Natural killer cell (primary cell): ENCODE measurements at regions not wholly inside any gene's neighbourhood (a gene's known extent, or its start where the extent isn't known, plus 50 kb on each side); places are given as distances from the start of the nearest gene placed in this dataset.
"Not testable (repeated sequence)": the region's sequence is repeated elsewhere in the genome, so short reads cannot be mapped to it uniquely, and the experiment has no call there.

ENCODE experiments used
- ATAC-seq, 3 donors: fragments of 150-1000 bp in 2 of 3; fragments of 200-7000 bp in 1 of 3; cut with Tn5 transposase; 1 replicate in 1 of 3; 2 replicates in 2 of 3; pipeline ENCODE4 v1.10.0; 2021; ENCODE audit warnings: mild to moderate bottlenecking in 2 of 3, moderate library complexity in 2 of 3
- DNase-seq, 2 donors: peaks; one replicate each; pipeline versions ENCODE4 v3.0.0 to v3.0.0-alpha.2; 2013 to 2021; ENCODE audit warnings: mixed read lengths in 1 of 2
- H3K27ac ChIP-seq: one replicate; pipeline ENCODE4 v1.5.1; 2013; ENCODE audit warnings: mild to moderate bottlenecking, low read length
- H3K27me3 ChIP-seq: one replicate; pipeline ENCODE4 v1.6.1; 2013; ENCODE audit warnings: low read length; ENCODE audit not compliant: control insufficient read depth, insufficient read depth
- H3K36me3 ChIP-seq: one replicate; pipeline ENCODE4 v1.6.1; 2013; ENCODE audit warnings: low read length; ENCODE audit not compliant: control insufficient read depth, insufficient read depth
- H3K4me1 ChIP-seq: one replicate; pipeline ENCODE4 v1.6.1; 2013; ENCODE audit warnings: low read length; ENCODE audit not compliant: control insufficient read depth, insufficient read depth
- H3K4me3 ChIP-seq: one replicate; pipeline ENCODE4 v1.5.1; 2013; ENCODE audit warnings: low read length
- H3K9me3 ChIP-seq: one replicate; pipeline ENCODE4 v1.6.1; 2013; ENCODE audit warnings: low read length; ENCODE audit not compliant: control insufficient read depth, insufficient read depth
- H3K27ac Mint-ChIP-seq, 2 donors: one replicate each; pipeline ENCODE4 v1.8.0; 2022; ENCODE audit warnings: mild to moderate bottlenecking in 2 of 2, mixed read lengths in 2 of 2, moderate library complexity in 1 of 2
- H3K27me3 Mint-ChIP-seq, 2 donors: one replicate each; pipeline ENCODE4 v1.8.0; 2022; ENCODE audit warnings: low read depth in 2 of 2, mixed read lengths in 2 of 2
- H3K36me3 Mint-ChIP-seq: one replicate; pipeline ENCODE4 v1.8.0; 2022; ENCODE audit warnings: mixed read lengths
- H3K4me1 Mint-ChIP-seq, 2 donors: one replicate each; pipeline ENCODE4 v1.8.0; 2022; ENCODE audit warnings: mixed read lengths in 2 of 2
- H3K4me3 Mint-ChIP-seq: one replicate; pipeline ENCODE4 v1.8.0; 2022; ENCODE audit warnings: mild to moderate bottlenecking, moderate library complexity, mixed read lengths
- H3K9me3 Mint-ChIP-seq, 2 donors: one replicate each; pipeline ENCODE4 v1.8.0; 2022; ENCODE audit warnings: mixed read lengths in 2 of 2
- WGBS: methylation state at CpG from one replicate; pipeline ENCODE4 v1.1.7; 2013; ENCODE audit warnings: missing lambda C conversion rate; ENCODE audit not compliant: insufficient coverage; 5-methylcytosine and 5-hydroxymethylcytosine counted together
- intact Hi-C: fragments of 100-400 bp; cut with micrococcal nuclease; formaldehyde crosslinking; loops from one replicate; pipeline ENCODE4 v1.14.2; 2022
- TF ChIP-seq, protein P1 (sequence below): fragments of 200-600 bp; IDR thresholded peaks from one replicate; pipeline ENCODE4 v1.8.0; 2022; ENCODE audit warnings: antibody characterized with exemption

DNA sequence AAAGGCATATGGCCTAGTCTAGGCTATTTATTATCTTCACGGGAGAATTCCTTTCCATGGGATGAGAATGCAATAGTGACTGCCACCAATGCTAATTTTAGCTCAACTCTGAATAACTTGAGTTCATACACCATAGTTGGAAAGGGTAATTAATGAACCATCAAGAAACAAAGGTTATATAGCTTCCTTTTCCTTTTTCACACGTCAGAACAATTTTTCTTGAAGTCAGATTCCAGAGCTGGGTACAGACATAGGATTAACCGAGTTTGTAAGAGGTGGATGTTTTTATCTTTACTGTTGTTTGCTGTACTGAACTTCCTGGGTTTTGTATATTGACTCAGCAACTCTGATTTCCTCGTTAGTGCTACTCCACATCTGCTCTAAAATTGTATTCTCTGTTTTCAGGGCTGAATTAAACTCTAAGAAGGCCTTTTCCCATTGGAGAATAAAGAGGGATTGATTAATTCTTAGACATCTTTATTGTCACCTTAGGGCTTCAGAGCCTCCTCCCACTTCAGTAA lies 262.0 kb downstream of the NUF2 start:
- ATAC-seq (no peak), DNase-seq (no peak)
- H3K4me1 ChIP-seq, result no peaks in the 10 kb centered on the region
- H3K4me3 Mint-ChIP-seq, result no peak overlapping the region
- no peaks in the 10 kb centered on the region for H3K4me1 Mint-ChIP-seq
- H3K9me3 ChIP-seq, result no peaks in the 10 kb centered on the region
- no peak overlapping the region for H3K4me3 ChIP-seq
- H3K27ac Mint-ChIP-seq, result no peak overlapping the region
- TF ChIP-seq, protein P1, sequence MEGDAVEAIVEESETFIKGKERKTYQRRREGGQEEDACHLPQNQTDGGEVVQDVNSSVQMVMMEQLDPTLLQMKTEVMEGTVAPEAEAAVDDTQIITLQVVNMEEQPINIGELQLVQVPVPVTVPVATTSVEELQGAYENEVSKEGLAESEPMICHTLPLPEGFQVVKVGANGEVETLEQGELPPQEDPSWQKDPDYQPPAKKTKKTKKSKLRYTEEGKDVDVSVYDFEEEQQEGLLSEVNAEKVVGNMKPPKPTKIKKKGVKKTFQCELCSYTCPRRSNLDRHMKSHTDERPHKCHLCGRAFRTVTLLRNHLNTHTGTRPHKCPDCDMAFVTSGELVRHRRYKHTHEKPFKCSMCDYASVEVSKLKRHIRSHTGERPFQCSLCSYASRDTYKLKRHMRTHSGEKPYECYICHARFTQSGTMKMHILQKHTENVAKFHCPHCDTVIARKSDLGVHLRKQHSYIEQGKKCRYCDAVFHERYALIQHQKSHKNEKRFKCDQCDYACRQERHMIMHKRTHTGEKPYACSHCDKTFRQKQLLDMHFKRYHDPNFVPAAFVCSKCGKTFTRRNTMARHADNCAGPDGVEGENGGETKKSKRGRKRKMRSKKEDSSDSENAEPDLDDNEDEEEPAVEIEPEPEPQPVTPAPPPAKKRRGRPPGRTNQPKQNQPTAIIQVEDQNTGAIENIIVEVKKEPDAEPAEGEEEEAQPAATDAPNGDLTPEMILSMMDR, result no peak
- H3K27me3 Mint-ChIP-seq, result no peaks in the 10 kb centered on the region
- H3K27ac ChIP-seq, result no peak overlapping the region
- peaks cover 2 to 5% of the 10 kb centered on the region in 2 donors for H3K9me3 Mint-ChIP-seq
- 25% methylated on average over 2 of the region's 4 CpGs for WGBS
- H3K27me3 ChIP-seq, result no peaks in the 10 kb centered on the region
- no peaks in the 10 kb centered on the region for H3K36me3 ChIP-seq
- intact Hi-C loops, result no loop called here
- H3K36me3 Mint-ChIP-seq, result no peaks in the 10 kb centered on the region

DNA sequence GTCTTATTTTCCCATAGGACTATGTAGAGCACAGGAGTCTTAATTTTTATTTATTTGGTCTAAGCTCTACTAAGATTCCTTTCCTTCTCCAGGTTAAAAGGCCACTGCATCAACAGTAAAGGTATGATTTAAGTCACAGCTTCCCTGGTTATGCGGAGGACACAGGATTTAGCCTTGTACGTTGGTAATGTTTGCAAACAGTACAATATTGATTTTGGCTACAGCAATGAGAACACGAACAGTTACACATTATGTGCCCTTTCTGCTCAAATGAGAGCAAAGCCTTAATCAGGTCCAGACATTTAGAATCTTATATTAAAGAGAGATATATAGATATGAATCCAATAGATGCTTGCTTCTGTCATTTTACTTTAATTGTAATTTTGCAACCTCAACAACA lies 264.0 kb downstream of the NUF2 start:
- no peaks in the 10 kb centered on the region for H3K27me3 Mint-ChIP-seq
- Histone ChIP-seq H3K27ac (no peak overlapping the region), H3K4me1 (no peaks in the 10 kb centered on the region), H3K27me3 (no peaks in the 10 kb centered on the region), H3K4me3 (no peak overlapping the region), H3K9me3 (no peaks in the 10 kb centered on the region), H3K36me3 (no peaks in the 10 kb centered on the region)
- no peak for DNase-seq
- no peaks in the 10 kb centered on the region for H3K36me3 Mint-ChIP-seq
- H3K4me1 Mint-ChIP-seq, result no peaks in the 10 kb centered on the region
- H3K27ac Mint-ChIP-seq, result no peak overlapping the region
- TF ChIP-seq, protein P1, result no peak
- intact Hi-C loops, result no loop called here
- WGBS, result 94% methylated on average over 3 of the region's 3 CpGs
- no peak for ATAC-seq
- no peak overlapping the region for H3K4me3 Mint-ChIP-seq
- H3K9me3 Mint-ChIP-seq, result peaks cover 5 to 8% of the 10 kb centered on the region in 2 donors

DNA sequence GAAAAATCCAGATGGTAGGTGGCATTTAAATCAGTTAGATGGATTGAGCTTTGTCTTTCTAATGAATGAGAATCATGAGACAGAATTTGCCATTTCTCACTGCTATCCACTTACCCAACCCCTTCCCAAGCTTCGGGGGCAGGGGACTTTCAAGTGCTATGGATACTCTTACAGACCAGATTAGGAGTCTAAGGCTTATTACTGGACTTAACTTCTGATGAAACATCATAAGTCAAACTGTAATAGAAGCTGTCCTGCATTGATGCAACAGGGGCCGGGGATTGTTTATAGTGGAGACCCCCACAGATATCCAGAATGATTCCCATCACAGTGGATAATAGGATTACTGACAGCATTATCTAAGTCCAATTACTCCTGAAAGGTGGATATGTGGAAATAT lies 267.0 kb downstream of the NUF2 start:
- intact Hi-C loops, result no loop called here
- Histone ChIP-seq H3K4me3 (no peak overlapping the region), H3K27me3 (no peaks in the 10 kb centered on the region), H3K36me3 (no peaks in the 10 kb centered on the region), H3K9me3 (no peaks in the 10 kb centered on the region), H3K27ac (no peak overlapping the region), H3K4me1 (no peaks in the 10 kb centered on the region)
- Mint-ChIP-seq H3K36me3 (no peaks in the 10 kb centered on the region), H3K4me1 (no peaks in the 10 kb centered on the region), H3K9me3 (peaks cover 12 to 14% of the 10 kb centered on the region in 2 donors), H3K27ac (no peak overlapping the region), H3K4me3 (no peak overlapping the region), H3K27me3 (no peaks in the 10 kb centered on the region)
- TF ChIP-seq, protein P1, result no peak
- DNase-seq (no peak), ATAC-seq (no peak)
- WGBS, result 87% methylated on average over 1 of the region's 2 CpGs

DNA sequence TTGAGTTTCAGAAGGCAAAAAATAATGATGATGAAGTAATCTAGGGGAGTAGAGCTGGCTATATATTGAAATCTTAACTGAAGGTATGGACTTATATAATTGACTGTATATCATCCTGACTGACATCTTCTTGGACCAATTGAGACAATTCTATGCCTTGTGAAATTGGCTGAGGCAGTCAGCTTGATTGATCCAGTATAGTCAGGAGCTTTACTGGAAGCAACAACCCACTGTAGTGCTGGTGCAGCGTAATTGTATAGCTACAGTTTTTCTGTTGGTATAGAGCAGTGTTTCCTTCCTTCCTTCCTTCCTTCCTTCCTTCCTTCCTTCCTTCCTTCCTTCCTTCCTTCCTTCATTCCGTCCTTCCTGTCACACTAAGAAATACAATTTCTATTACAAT lies 268.0 kb downstream of the NUF2 start:
- ATAC-seq (no peak), DNase-seq (no peak)
- Mint-ChIP-seq H3K4me1 (no peaks in the 10 kb centered on the region), H3K4me3 (no peak overlapping the region), H3K9me3 (peaks cover 12% of the 10 kb centered on the region in 2 donors), H3K36me3 (no peaks in the 10 kb centered on the region), H3K27ac (no peak overlapping the region), H3K27me3 (no peaks in the 10 kb centered on the region)
- no peaks in the 10 kb centered on the region for H3K36me3 ChIP-seq
- 67% methylated on average over 1 of the region's 2 CpGs for WGBS
- H3K4me3 ChIP-seq, result no peak overlapping the region
- no peaks in the 10 kb centered on the region for H3K9me3 ChIP-seq
- H3K27ac ChIP-seq, result no peak overlapping the region
- intact Hi-C loops, result no loop called here
- H3K27me3 ChIP-seq, result no peaks in the 10 kb centered on the region
- H3K4me1 ChIP-seq, result no peaks in the 10 kb centered on the region
- TF ChIP-seq, protein P1, result no peak

DNA sequence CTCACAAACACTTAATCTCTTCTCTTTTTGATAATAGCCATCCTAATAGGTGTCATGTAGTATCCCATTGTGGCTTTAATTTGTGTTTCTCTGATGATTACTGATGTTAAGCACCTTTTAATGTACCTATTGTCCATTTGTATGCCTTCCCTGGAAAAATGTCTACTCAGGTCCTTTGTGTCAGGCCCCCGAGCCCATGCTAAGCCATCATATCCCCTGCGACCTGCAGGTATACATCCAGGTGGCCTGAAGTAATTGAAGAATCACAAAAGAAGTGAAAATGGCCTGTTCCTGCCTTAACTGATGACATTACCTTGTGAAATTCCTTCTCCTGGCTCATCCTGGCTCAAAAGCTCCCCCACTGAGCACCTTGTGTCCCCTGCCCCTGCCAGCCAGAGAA lies 269.4 kb downstream of the NUF2 start:
- DNase-seq, H3K27me3 ChIP-seq, intact Hi-C loops, H3K4me1 Mint-ChIP-seq, H3K36me3 Mint-ChIP-seq, H3K9me3 ChIP-seq, H3K27ac ChIP-seq, H3K27ac Mint-ChIP-seq, H3K27me3 Mint-ChIP-seq, H3K4me3 Mint-ChIP-seq, H3K36me3 ChIP-seq, ATAC-seq, H3K4me1 ChIP-seq, H3K4me3 ChIP-seq: not testable (repeated sequence)
- WGBS, result 88% methylated on average over 2 of the region's 2 CpGs
- peaks cover 11 to 12% of the 10 kb centered on the region in 2 donors for H3K9me3 Mint-ChIP-seq

DNA sequence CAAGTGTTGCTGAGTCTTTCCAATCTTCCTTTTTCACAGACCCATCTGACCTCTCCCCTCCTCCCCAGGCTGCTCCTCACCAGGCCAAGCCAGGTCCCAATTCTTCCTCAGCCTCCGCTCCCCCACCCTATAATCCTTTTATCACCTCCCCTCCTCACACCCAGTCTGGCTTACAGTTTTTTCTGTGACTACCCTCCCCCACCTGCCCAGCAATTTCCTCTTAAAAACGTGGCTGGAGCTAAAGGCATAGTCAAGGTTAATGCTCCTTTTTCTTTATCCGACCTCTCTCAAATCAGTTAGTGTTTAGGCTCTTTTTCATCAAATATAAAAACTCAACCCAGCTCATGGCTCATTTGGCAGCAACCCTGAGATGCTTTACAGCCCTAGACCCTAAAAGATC lies 270.9 kb downstream of the NUF2 start:
- H3K36me3 Mint-ChIP-seq, ATAC-seq, H3K4me3 ChIP-seq, H3K4me3 Mint-ChIP-seq, intact Hi-C loops, H3K27ac Mint-ChIP-seq, DNase-seq, H3K27me3 ChIP-seq, H3K27me3 Mint-ChIP-seq, H3K4me1 ChIP-seq, H3K9me3 ChIP-seq, H3K27ac ChIP-seq, H3K36me3 ChIP-seq, H3K4me1 Mint-ChIP-seq: not testable (repeated sequence)
- peaks cover 12 to 13% of the 10 kb centered on the region in 2 donors for H3K9me3 Mint-ChIP-seq
- 66% methylated on average over 3 of the region's 3 CpGs for WGBS
